PC-3 (cell line): ENCODE measurements at regions not wholly inside any gene's neighbourhood (a gene's known extent, or its start where the extent isn't known, plus 50 kb on each side); places are given as distances from the start of the nearest gene placed in this dataset.

Source experiments
- EZH2 ChIP-seq: fragments of 300-600 bp; sonication (generic); IDR thresholded peaks from one replicate; pipeline ENCODE4 v1.6.1; 2017; ENCODE audit warnings: antibody characterized with exemption, mild to moderate bottlenecking, low read length; ENCODE audit not compliant: unreplicated experiment
- EZH2phosphoT487 ChIP-seq: fragments of 300-600 bp; sonication (generic); IDR thresholded peaks from 2 replicates; pipeline ENCODE4 v1.6.1; 2018; ENCODE audit warnings: mild to moderate bottlenecking, antibody characterized with exemption, low read length, borderline replicate concordance
- TF ChIP-seq, protein P1 (sequence below): fragments of 300-600 bp; sonication (generic); conservative IDR thresholded peaks from 2 replicates; pipeline ENCODE4 v1.5.1; 2017; ENCODE audit warnings: antibody characterized with exemption, low read depth, mild to moderate bottlenecking, low read length

DNA sequence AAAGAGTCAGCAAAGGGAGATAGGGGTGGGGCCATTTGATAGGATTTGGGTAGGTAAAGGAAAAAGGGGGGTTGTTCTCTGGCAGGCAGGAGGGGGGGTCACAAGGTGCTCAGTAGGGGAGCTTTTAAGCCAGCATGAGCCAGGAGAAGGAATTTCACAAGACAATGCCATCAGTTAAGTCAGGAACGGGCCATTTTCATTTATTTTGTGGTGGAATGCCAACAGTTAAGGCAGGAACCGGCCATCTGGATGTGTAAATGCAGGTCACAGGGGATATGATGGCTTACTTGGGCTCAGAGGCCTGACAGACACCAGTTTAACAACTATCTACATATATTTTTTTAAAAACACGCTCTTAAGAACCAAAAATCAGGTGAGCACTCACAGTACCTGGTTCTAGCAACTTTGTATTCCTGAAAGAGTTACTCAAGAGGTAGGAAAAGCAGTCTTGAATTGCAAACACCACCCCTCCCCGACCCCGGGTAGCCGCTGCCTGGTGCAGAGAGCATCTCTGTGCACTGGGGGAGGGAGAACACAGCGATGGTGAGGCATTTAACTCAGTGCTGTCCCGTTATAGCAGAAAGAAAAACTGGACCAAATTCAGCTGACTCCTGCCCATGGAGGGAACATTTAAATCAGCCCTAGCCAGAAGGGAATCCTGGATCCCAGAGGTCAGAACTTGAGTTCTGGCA lies 414.5 kb upstream of the KLHL29 start:
- TF ChIP-seq, protein P1, sequence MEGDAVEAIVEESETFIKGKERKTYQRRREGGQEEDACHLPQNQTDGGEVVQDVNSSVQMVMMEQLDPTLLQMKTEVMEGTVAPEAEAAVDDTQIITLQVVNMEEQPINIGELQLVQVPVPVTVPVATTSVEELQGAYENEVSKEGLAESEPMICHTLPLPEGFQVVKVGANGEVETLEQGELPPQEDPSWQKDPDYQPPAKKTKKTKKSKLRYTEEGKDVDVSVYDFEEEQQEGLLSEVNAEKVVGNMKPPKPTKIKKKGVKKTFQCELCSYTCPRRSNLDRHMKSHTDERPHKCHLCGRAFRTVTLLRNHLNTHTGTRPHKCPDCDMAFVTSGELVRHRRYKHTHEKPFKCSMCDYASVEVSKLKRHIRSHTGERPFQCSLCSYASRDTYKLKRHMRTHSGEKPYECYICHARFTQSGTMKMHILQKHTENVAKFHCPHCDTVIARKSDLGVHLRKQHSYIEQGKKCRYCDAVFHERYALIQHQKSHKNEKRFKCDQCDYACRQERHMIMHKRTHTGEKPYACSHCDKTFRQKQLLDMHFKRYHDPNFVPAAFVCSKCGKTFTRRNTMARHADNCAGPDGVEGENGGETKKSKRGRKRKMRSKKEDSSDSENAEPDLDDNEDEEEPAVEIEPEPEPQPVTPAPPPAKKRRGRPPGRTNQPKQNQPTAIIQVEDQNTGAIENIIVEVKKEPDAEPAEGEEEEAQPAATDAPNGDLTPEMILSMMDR = no peak
- TF ChIP-seq EZH2phosphoT487 (no peak), EZH2 (no peak)
